Gastroesophageal sphincter (tissue), 3 donors: ENCODE measurements at regions not wholly inside any gene's neighbourhood (a gene's known extent, or its start where the extent isn't known, plus 50 kb on each side); places are given as distances from the start of the nearest gene placed in this dataset.

Source experiments
- EP300 ChIP-seq: sonication (generic); formaldehyde crosslinking; IDR thresholded peaks from one replicate; pipeline ENCODE4 v1.6.1; 2017; ENCODE audit warnings: antibody characterized with exemption, mild to moderate bottlenecking
- POLR2A ChIP-seq, 2 donors: fragments of 450-650 bp; IDR thresholded peaks; one replicate each; pipeline ENCODE4 v1.6.1; 2017; ENCODE audit warnings: antibody characterized with exemption in 2 of 2, mild to moderate bottlenecking in 2 of 2, moderate library complexity in 1 of 2
- POLR2AphosphoS5 ChIP-seq: sonication (generic); formaldehyde crosslinking; IDR thresholded peaks from one replicate; pipeline ENCODE4 v1.6.1; 2017; ENCODE audit warnings: antibody characterized with exemption
- TF ChIP-seq, protein P1 (sequence below), 4 experiments: fragments of 200-600 bp in 2 of 4; fragments of 450-650 bp in 2 of 4; sonication (generic) in 1 of 4; IDR thresholded peaks; one replicate each; pipeline ENCODE4 v1.5.1; 2017 to 2019; ENCODE audit warnings: antibody characterized with exemption in 4 of 4, mild to moderate bottlenecking in 2 of 4, moderate library complexity in 2 of 4

DNA sequence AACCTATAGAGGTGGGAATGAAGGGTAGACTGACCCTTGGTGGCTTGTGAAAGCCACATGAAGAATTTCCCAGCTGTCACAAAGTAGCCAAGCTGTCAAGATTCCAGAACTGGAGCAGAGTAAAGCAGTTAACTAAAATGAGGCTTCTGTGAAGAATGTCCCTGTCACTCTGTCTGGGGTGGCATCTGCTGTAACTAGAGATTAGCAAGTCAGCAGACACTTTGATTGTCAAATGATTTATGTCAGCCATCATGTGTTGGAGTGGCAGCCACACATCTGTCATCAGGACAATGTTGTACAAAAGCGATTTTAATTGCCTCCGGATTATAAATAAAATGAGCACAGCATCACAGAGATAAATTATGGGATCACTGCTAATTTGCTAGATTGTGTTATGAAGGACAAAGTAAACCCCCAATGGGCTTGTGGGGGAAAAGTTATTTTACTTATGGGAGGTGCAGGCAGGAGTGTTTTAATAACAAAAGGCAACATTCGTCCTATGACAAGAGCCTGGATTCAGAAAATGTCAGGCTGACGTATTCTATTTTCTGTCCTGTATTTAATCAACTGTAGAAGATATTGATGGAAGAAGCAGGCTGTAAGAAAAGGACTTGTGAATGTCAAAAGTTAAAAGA lies 270.9 kb downstream of the FAM181B start:
- TF ChIP-seq POLR2A (IDR thresholded peaks at IDR 0.05) (no peak), POLR2AphosphoS5 (no peak), EP300 (no peak)
- TF ChIP-seq, protein P1, sequence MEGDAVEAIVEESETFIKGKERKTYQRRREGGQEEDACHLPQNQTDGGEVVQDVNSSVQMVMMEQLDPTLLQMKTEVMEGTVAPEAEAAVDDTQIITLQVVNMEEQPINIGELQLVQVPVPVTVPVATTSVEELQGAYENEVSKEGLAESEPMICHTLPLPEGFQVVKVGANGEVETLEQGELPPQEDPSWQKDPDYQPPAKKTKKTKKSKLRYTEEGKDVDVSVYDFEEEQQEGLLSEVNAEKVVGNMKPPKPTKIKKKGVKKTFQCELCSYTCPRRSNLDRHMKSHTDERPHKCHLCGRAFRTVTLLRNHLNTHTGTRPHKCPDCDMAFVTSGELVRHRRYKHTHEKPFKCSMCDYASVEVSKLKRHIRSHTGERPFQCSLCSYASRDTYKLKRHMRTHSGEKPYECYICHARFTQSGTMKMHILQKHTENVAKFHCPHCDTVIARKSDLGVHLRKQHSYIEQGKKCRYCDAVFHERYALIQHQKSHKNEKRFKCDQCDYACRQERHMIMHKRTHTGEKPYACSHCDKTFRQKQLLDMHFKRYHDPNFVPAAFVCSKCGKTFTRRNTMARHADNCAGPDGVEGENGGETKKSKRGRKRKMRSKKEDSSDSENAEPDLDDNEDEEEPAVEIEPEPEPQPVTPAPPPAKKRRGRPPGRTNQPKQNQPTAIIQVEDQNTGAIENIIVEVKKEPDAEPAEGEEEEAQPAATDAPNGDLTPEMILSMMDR (IDR thresholded peaks at IDR 0.05): no peak
